ENCODE measurements at regions not wholly inside any gene's neighbourhood (a gene's known extent, or its start where the extent isn't known, plus 50 kb on each side); places are given as distances from the start of the nearest gene placed in this dataset.

- no peaks in the 10 kb centered on the region for H3K27me3 ChIP-seq (ENCODE audit: control insufficient read depth, insufficient read depth, low read length)
- H3K4ac ChIP-seq (ENCODE audit: low read depth, low read length): no peak overlapping the region
- no peak overlapping the region for H2AK5ac ChIP-seq (ENCODE audit: low read depth, low read length)
- no peak for DNase-seq
- H3K79me1 ChIP-seq (ENCODE audit: low read depth in 1 of 2, low read length in 2 of 2): no peaks in the 10 kb centered on the region
- H3K36me3 ChIP-seq (ENCODE audit: control insufficient read depth, insufficient read depth, low read length): no peaks in the 10 kb centered on the region
- BruUV-seq (replicated peaks): no TSS peak
- no peak overlapping the region for H3K27ac ChIP-seq (ENCODE audit: insufficient read depth, low read length)
- H3K9me1 ChIP-seq (ENCODE audit: insufficient read depth, low read length): no peaks in the 10 kb centered on the region
- no peaks in the 10 kb centered on the region for H4K20me1 ChIP-seq (ENCODE audit: insufficient read depth, low read length)
- H2AK9ac ChIP-seq (replicated peaks; ENCODE audit: low read depth, low read length, poor library complexity): no peak overlapping the region
- in situ Hi-C loops (cut with MboI; ENCODE audit: low sequenced_read_pairs): no loop called here
- H3K9me3 ChIP-seq (ENCODE audit: control insufficient read depth, insufficient read depth, low read length): no peaks in the 10 kb centered on the region
- dilution Hi-C loops (cut with HindIII; ENCODE audit: low sequenced_read_pairs, unreplicated experiment): no loop called here
- no peak overlapping the region for H3K4me2 ChIP-seq (ENCODE audit: low read depth, low read length)
- H2BK5ac ChIP-seq (ENCODE audit: low read depth, low read length, poor library complexity, severe bottlenecking): no peak overlapping the region
- no peak overlapping the region for H3K14ac ChIP-seq (replicated peaks; ENCODE audit: low read depth, low read length)
- no peak overlapping the region for H3K56ac ChIP-seq (ENCODE audit: extremely low read depth, insufficient read depth, low read length)
- H4K5ac ChIP-seq (ENCODE audit: low read depth, low read length): no peak overlapping the region
- WGBS, 2 experiments (ENCODE audit: extremely low coverage in 2 of 2, insufficient read length in 1 of 2): no CpG with 5 or more reads among the region's 7 CpGs
- ATAC-seq (ENCODE audit: low read depth): no peak
- no peak overlapping the region for H4K8ac ChIP-seq (ENCODE audit: low read depth in 2 of 2, low read length in 2 of 2)
- TF ChIP-seq MXI1 (IDR thresholded peaks at IDR 0.05; ENCODE audit: borderline replicate concordance, low read depth, low read length) (no peak), CEBPB (IDR thresholded peaks at IDR 0.05; ENCODE audit: low read depth, low read length) (no peak), NFE2L2 (IDR thresholded peaks at IDR 0.05; ENCODE audit: low read depth, low read length) (no peak)
- no peak overlapping the region for H3K18ac ChIP-seq (ENCODE audit: low read depth, low read length)
- H2AFZ ChIP-seq (replicated peaks; ENCODE audit: low read length, poor library complexity): no peak overlapping the region
- CTCF ChIA-PET: no interaction called here
- H3K4me1 ChIP-seq (ENCODE audit: control insufficient read depth, insufficient read depth, low read length): no peaks in the 10 kb centered on the region
- H3K23ac ChIP-seq (ENCODE audit: low read depth, low read length): no peak overlapping the region
- H4K91ac ChIP-seq (ENCODE audit: insufficient read depth, low read depth, low read length): no peak overlapping the region
- no peak overlapping the region for H3K9ac ChIP-seq (ENCODE audit: low read depth, low read length)
- no peak overlapping the region for H2BK20ac ChIP-seq (ENCODE audit: low read depth, low read length)
- H3K4me3 ChIP-seq (ENCODE audit: insufficient read depth, low read depth, low read length): no peak overlapping the region
- H2BK15ac ChIP-seq (ENCODE audit: low read depth, low read length): no peak overlapping the region
- intact Hi-C loops (cut with micrococcal nuclease): loop anchor here (10.0 kb wide), 1 partner anchor 625 kb away; the partner anchor contains the start of gene ARID5B
- H2BK120ac ChIP-seq (ENCODE audit: low read depth, low read length): no peak overlapping the region
- POLR2A ChIA-PET (ENCODE audit: unreplicated experiment): no interaction called here
Observed at GRCh38 chr10:61279400-61279799, 173.8 kb downstream of the TMEM26 start.
